ENCODE measurements at regions not wholly inside any gene's neighbourhood (a gene's known extent, or its start where the extent isn't known, plus 50 kb on each side); places are given as distances from the start of the nearest gene placed in this dataset.

- DNase-seq, result no peak
Measured at GRCh38 chr21:14607262-14607661, 61.1 kb upstream of the SAMSN1 start.

- DNase-seq, result no peak
Measured at GRCh38 chr21:14603202-14603601, 57.1 kb upstream of the SAMSN1 start.

DNA sequence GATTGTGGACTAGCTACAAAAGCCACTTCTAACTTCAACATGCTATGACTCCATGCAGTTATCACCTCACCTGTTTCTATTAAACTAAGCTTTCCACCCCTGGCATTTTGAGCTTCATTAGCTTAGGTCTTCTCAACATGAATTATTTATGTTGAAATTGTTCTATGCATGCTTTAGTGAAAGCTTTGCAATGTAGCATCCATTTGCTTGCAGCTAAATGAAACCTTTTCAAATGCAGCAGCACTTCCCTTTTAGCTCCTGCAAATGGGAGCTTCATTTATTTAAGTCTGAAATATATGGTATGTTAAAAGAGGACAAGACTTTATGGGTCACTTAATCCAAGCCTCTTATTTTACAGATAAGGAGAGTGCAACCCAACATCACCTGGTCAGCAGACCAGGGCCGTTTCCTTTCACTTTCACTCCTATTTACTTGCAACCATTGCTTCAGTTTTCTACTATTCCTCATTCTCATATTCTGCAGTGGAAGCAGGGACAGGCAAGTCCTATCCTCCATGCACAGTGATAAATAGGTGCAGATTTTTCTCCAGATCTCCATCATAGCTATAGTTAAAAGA is 56.4 kb upstream of the SAMSN1 start:
- no peak for DNase-seq

GRCh38 chr21:14600569-14601297 is 54.6 kb upstream of the SAMSN1 start:
- no peak for DNase-seq

DNA sequence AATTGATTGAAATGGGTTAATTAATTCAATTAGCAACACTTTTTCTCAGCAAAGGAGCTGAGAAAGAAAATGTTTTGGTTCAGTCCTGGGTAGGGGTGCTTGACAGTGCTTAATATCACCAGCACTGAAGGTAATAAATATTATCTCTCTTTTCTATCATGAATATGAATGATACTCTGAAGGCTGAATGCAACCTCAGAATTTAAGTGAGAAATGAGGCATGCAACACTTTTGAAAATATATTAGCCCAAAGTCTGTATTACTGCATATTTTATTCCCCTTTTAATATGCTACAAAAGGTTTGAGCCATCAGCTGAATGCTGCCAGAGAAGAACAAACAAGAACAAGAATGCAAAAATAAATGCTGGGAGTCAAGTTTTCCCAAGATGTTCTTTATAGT is 52.0 kb upstream of the SAMSN1 start:
- DNase-seq, result no peak
